ENCODE measurements at regions not wholly inside any gene's neighbourhood (a gene's known extent, or its start where the extent isn't known, plus 50 kb on each side); places are given as distances from the start of the nearest gene placed in this dataset.

- TF ChIP-seq POLR2AphosphoS5 (IDR thresholded peaks at IDR 0.05; ENCODE audit: low read depth, low read length) (no peak), CTCF (IDR thresholded peaks at IDR 0.05) (no peak)
These were observed 881.5 kb upstream of the SLC35B3 start for GRCh38 chr6:9316831-9317230.

Measured in Panc1 (cell line).